ENCODE measurements at regions not wholly inside any gene's neighbourhood (a gene's known extent, or its start where the extent isn't known, plus 50 kb on each side); places are given as distances from the start of the nearest gene placed in this dataset.
"Not testable (repeated sequence)": the region's sequence is repeated elsewhere in the genome, so short reads cannot be mapped to it uniquely, and the experiment has no call there.

GRCh38 chrX:40853004-40853815 is 117.9 kb upstream of the MED14 start:
- no peak for DNase-seq (ENCODE audit: low read depth)

- DNase-seq (ENCODE audit: low read depth): no peak
Observed at GRCh38 chrX:40853816-40854123, 118.4 kb upstream of the MED14 start.

GRCh38 chrX:40854242-40854641 is 118.9 kb upstream of the MED14 start:
- no peak for DNase-seq (ENCODE audit: low read depth)

GRCh38 chrX:40855411-40855810 is 120.1 kb upstream of the MED14 start:
- peak; percentile 80 for DNase-seq (ENCODE audit: low read depth)

- DNase-seq (ENCODE audit: low read depth): no peak
Observed at GRCh38 chrX:40855932-40856515, 120.7 kb upstream of the MED14 start.

- DNase-seq (ENCODE audit: low read depth): not testable (repeated sequence)
Observed at GRCh38 chrX:40861952-40862554, 126.7 kb upstream of the MED14 start.

GRCh38 chrX:40863260-40863659 is 127.9 kb upstream of the MED14 start:
- DNase-seq (ENCODE audit: low read depth): not testable (repeated sequence)

- no peak for DNase-seq (ENCODE audit: low read depth)
Observed at GRCh38 chrX:40863671-40864070, 128.3 kb upstream of the MED14 start.

GRCh38 chrX:40864972-40865371 is 129.6 kb upstream of the MED14 start:
- peak; percentile 80 for DNase-seq (ENCODE audit: low read depth)

- DNase-seq (ENCODE audit: low read depth): peak; percentile 67
Observed at GRCh38 chrX:40866893-40867292, 131.6 kb upstream of the MED14 start.

- DNase-seq (ENCODE audit: low read depth): peak; percentile 48
Observed at GRCh38 chrX:40867352-40867751, 132.0 kb upstream of the MED14 start.

- no peak for DNase-seq (ENCODE audit: low read depth)
Observed at GRCh38 chrX:40868868-40869267, 133.5 kb upstream of the MED14 start.

GRCh38 chrX:40870982-40871381 is 135.6 kb upstream of the MED14 start:
- DNase-seq (ENCODE audit: low read depth): not testable (repeated sequence)

GRCh38 chrX:40871385-40872082 is 136.2 kb upstream of the MED14 start:
- DNase-seq (ENCODE audit: low read depth): peak; percentile 28

GRCh38 chrX:40872351-40872750 is 137.0 kb upstream of the MED14 start:
- DNase-seq (ENCODE audit: low read depth): no peak

- DNase-seq (ENCODE audit: low read depth): no peak
Observed at GRCh38 chrX:40875476-40875875, 140.1 kb upstream of the MED14 start.

GRCh38 chrX:40877887-40878286 is 142.5 kb upstream of the MED14 start:
- peak; percentile 37 for DNase-seq (ENCODE audit: low read depth)

GRCh38 chrX:40878766-40879165 is 143.4 kb upstream of the MED14 start:
- DNase-seq (ENCODE audit: low read depth): no peak

- not testable (repeated sequence) for DNase-seq (ENCODE audit: low read depth)
Observed at GRCh38 chrX:40879172-40879571, 143.8 kb upstream of the MED14 start.

- no peak for DNase-seq (ENCODE audit: low read depth)
Observed at GRCh38 chrX:40880712-40881111, 145.4 kb upstream of the MED14 start.

- no peak for DNase-seq (ENCODE audit: low read depth)
Observed at GRCh38 chrX:40883021-40883619, 147.8 kb upstream of the MED14 start.

GRCh38 chrX:40885989-40886388 is 150.6 kb upstream of the MED14 start:
- no peak for DNase-seq (ENCODE audit: low read depth)

Data from EH (cell line).